ENCODE measurements at regions not wholly inside any gene's neighbourhood (a gene's known extent, or its start where the extent isn't known, plus 50 kb on each side); places are given as distances from the start of the nearest gene placed in this dataset.

- no peak for DNase-seq (ENCODE audit: low read depth, low spot score)
- H3K4me3 ChIP-seq (ENCODE audit: low read length) = no peak overlapping the region
Observed at GRCh38 chr1:214967865-214968575, 114.5 kb upstream of the KCNK2 start.

DNA sequence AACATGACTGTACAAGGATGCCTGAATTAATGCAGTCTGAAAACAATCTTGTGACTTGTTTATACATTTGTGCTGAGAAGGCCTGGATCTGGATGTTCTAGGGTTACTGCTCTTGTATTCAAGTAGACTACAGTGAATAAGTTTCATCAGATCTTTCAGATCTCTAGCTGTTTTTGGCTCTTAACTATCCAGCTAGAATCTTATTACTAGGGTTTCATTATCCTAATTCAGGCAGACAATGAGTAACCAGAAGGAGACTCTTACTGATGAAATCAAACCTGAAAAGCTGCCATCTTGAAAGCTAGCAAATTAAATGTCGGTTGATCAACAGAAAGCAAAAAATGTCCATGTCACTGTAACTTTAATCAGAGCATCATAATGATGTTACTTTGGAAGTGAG, 112.5 kb upstream of the KCNK2 start:
- H3K4me3 ChIP-seq (ENCODE audit: low read length) = no peak overlapping the region
- no peak for DNase-seq (ENCODE audit: low read depth, low spot score)

GRCh38 chr1:214971071-214971470, 111.5 kb upstream of the KCNK2 start:
- DNase-seq (ENCODE audit: low read depth, low spot score) = no peak
- no peak overlapping the region for H3K4me3 ChIP-seq (ENCODE audit: low read length)

DNA sequence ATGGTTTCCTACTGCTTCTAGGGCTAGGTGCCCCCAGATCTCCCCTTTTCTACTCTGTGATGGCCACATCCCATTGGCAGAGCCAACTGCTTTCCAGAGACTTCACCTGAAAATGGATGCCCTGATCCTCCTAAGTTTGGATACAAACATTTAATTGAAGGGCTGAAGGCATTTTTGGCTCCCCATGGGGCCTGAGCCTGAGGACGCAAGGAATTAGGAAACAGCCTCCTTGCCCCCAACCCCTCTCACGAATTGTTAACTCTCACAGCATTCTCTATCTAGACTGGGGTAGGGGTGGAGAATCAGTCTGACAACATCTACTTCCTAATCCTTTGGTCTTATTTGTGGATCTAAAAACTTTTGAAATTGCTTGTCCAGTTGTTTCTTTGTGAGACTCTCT, 108.5 kb upstream of the KCNK2 start:
- no peak overlapping the region for H3K4me3 ChIP-seq (ENCODE audit: low read length)
- DNase-seq (ENCODE audit: low read depth, low spot score) = no peak

GRCh38 chr1:214976665-214977064, 105.9 kb upstream of the KCNK2 start:
- H3K4me3 ChIP-seq (ENCODE audit: low read length) = no peak overlapping the region
- DNase-seq (ENCODE audit: low read depth, low spot score) = no peak

DNA sequence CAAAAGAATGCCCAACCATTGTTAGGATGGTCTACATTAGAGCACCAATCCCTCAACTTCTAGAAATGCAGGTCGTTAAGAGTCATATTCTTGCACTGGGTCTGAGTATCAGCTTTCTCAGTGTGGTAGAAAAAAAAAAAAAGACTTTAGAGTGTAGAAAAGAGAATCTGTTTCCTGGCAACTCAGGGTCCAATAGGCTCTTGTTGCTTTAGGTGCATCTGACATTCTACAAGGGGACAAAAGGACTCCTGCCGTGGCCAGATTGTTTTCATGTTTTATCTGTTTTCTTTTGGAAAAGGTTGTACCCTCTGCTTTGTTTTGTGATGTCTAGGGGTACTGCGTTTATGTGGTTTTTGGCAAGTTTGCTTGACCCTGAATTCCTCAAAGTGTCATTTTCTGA, 105.4 kb upstream of the KCNK2 start:
- DNase-seq (ENCODE audit: low read depth, low spot score) = no peak
- no peak overlapping the region for H3K4me3 ChIP-seq (ENCODE audit: low read length)

GRCh38 chr1:214977700-214978374, 104.7 kb upstream of the KCNK2 start:
- no peak for DNase-seq (ENCODE audit: low read depth, low spot score)
- H3K4me3 ChIP-seq (ENCODE audit: low read length) = no peak overlapping the region

- no peak overlapping the region for H3K4me3 ChIP-seq (ENCODE audit: low read length)
- DNase-seq (ENCODE audit: low read depth, low spot score) = no peak
Observed at GRCh38 chr1:214979191-214979590, 103.3 kb upstream of the KCNK2 start.

- no peak overlapping the region for H3K4me3 ChIP-seq (ENCODE audit: low read length)
- DNase-seq (ENCODE audit: low read depth, low spot score) = no peak
Observed at GRCh38 chr1:214980921-214981320, 101.6 kb upstream of the KCNK2 start.

GRCh38 chr1:214983126-214983869, 99.2 kb upstream of the KCNK2 start:
- no peak overlapping the region for H3K4me3 ChIP-seq (ENCODE audit: low read length)
- DNase-seq (ENCODE audit: low read depth, low spot score) = no peak

GRCh38 chr1:214989341-214989740, 93.2 kb upstream of the KCNK2 start:
- no peak for DNase-seq (ENCODE audit: low read depth, low spot score)
- H3K4me3 ChIP-seq (ENCODE audit: low read length) = no peak overlapping the region

- no peak for DNase-seq (ENCODE audit: low read depth, low spot score)
- no peak overlapping the region for H3K4me3 ChIP-seq (ENCODE audit: low read length)
Observed at GRCh38 chr1:214990619-214991018, 91.9 kb upstream of the KCNK2 start.

GRCh38 chr1:214991691-214992315, 90.7 kb upstream of the KCNK2 start:
- no peak for DNase-seq (ENCODE audit: low read depth, low spot score)
- H3K4me3 ChIP-seq (ENCODE audit: low read length) = no peak overlapping the region

- no peak for DNase-seq (ENCODE audit: low read depth, low spot score)
- no peak overlapping the region for H3K4me3 ChIP-seq (ENCODE audit: low read length)
Observed at GRCh38 chr1:214993419-214993818, 89.1 kb upstream of the KCNK2 start.

- no peak for DNase-seq (ENCODE audit: low read depth, low spot score)
- no peak overlapping the region for H3K4me3 ChIP-seq (ENCODE audit: low read length)
Observed at GRCh38 chr1:214997685-214998084, 84.9 kb upstream of the KCNK2 start.

GRCh38 chr1:215001419-215002021, 81.0 kb upstream of the KCNK2 start:
- no peak for DNase-seq (ENCODE audit: low read depth, low spot score)
- no peak overlapping the region for H3K4me3 ChIP-seq (ENCODE audit: low read length)

DNA sequence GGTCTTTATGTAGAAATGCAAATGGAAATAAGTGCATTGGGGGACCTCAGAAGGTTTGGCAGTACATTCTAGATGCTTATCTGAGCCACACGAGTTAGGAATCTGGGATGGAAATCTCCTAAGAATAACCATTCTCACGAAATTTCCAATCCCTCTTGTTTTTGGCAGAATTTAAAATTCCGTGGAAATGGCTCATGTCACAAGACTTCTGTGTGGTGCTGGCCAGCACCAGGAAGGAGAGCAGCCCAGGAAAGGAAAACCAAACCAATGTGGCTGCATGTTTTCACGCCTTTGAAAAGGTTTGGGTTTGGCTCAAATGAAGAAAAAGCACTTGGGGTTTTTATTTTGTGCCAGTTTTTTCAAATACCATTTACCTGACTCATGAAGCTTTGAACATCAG, 80.1 kb upstream of the KCNK2 start:
- no peak for DNase-seq (ENCODE audit: low read depth, low spot score)
- H3K4me3 ChIP-seq (ENCODE audit: low read length) = no peak overlapping the region

GRCh38 chr1:215003686-215004085, 78.9 kb upstream of the KCNK2 start:
- no peak for DNase-seq (ENCODE audit: low read depth, low spot score)
- no peak overlapping the region for H3K4me3 ChIP-seq (ENCODE audit: low read length)

DNA sequence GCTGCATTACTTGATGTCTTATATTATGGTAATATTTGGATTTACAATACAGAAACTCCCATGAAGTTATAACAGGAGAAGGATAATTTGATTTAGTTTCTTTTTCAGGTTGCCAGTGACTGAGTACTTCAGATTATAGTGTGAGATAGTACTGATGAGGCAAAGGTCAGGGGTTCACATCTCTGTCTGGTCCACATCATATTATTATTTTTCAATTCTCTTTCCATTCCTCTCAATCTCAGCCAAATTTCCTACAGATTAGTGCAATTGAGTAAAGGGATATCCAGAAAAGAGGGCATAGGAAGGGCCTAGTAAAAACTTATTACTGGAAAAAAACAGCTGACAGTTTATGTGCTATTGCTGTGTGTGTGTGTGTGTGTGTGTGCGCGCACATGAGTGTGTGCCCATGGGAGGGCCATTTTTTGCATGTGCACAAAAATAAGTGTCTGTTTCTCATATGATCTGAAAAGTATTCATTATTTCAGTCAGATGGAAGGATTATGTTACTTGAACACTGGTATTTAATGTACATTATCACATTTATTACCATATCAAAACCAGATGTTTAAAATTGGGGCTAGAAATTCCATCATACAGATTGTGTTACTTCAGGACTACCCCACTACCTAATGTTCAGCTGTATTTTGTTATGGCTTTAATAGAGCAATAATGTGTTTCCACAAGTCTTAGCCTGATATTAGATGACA, 78.3 kb upstream of the KCNK2 start:
- no peak for DNase-seq (ENCODE audit: low read depth, low spot score)
- H3K4me3 ChIP-seq (ENCODE audit: low read length) = no peak overlapping the region

Measured in Jurkat, Clone E6-1 (cell line).